COR-L47 (cell line): ENCODE measurements at regions not wholly inside any gene's neighbourhood (a gene's known extent, or its start where the extent isn't known, plus 50 kb on each side); places are given as distances from the start of the nearest gene placed in this dataset.
"Not testable (repeated sequence)": the region's sequence is repeated elsewhere in the genome, so short reads cannot be mapped to it uniquely, and the experiment has no call there.

ENCODE experiments used
- DNase-seq: peaks from one replicate; lab custom pipeline; 2025; lab: John Stamatoyannopoulos, UW

- DNase-seq = no peak
Measured at GRCh38 chr11:92425127-92425526, 200.5 kb downstream of the FAT3 start.

- no peak for DNase-seq
Measured at GRCh38 chr11:92432515-92432914, 207.9 kb downstream of the FAT3 start.

- no peak for DNase-seq
Measured at GRCh38 chr11:92436034-92436920, 211.7 kb downstream of the FAT3 start.

GRCh38 chr11:92439133-92439532, 214.5 kb downstream of the FAT3 start:
- DNase-seq = no peak

GRCh38 chr11:92440701-92441442, 216.3 kb downstream of the FAT3 start:
- DNase-seq = no peak

GRCh38 chr11:92441443-92441726, 216.8 kb downstream of the FAT3 start:
- DNase-seq = no peak

- DNase-seq = no peak
Measured at GRCh38 chr11:92443199-92443598, 218.6 kb downstream of the FAT3 start.

- DNase-seq = no peak
Measured at GRCh38 chr11:92447586-92447985, 223.0 kb downstream of the FAT3 start.

- DNase-seq = no peak
Measured at GRCh38 chr11:92449222-92449621, 224.6 kb downstream of the FAT3 start.

GRCh38 chr11:92449780-92450179, 225.2 kb downstream of the FAT3 start:
- no peak for DNase-seq

GRCh38 chr11:92451063-92451462, 226.4 kb downstream of the FAT3 start:
- no peak for DNase-seq

- no peak for DNase-seq
Measured at GRCh38 chr11:92453055-92453454, 228.4 kb downstream of the FAT3 start.

GRCh38 chr11:92455210-92455790, 230.7 kb downstream of the FAT3 start:
- no peak for DNase-seq

GRCh38 chr11:92457250-92457649, 232.6 kb downstream of the FAT3 start:
- DNase-seq = no peak

GRCh38 chr11:92458486-92458885, 233.9 kb downstream of the FAT3 start:
- DNase-seq = no peak

GRCh38 chr11:92460213-92460612, 235.6 kb downstream of the FAT3 start:
- no peak for DNase-seq

- no peak for DNase-seq
Measured at GRCh38 chr11:92461447-92461846, 236.8 kb downstream of the FAT3 start.

- no peak for DNase-seq
Measured at GRCh38 chr11:92462821-92463220, 238.2 kb downstream of the FAT3 start.

GRCh38 chr11:92464822-92465221, 240.2 kb downstream of the FAT3 start:
- DNase-seq = no peak

- DNase-seq = not testable (repeated sequence)
Measured at GRCh38 chr11:92465410-92465809, 240.8 kb downstream of the FAT3 start.

- no peak for DNase-seq
Measured at GRCh38 chr11:92473736-92474135, 249.1 kb downstream of the FAT3 start.

- DNase-seq = no peak
Measured at GRCh38 chr11:92475316-92475715, 250.7 kb downstream of the FAT3 start.

GRCh38 chr11:92475819-92476218, 251.2 kb downstream of the FAT3 start:
- no peak for DNase-seq
